ENCODE measurements at regions not wholly inside any gene's neighbourhood (a gene's known extent, or its start where the extent isn't known, plus 50 kb on each side); places are given as distances from the start of the nearest gene placed in this dataset.

DNA sequence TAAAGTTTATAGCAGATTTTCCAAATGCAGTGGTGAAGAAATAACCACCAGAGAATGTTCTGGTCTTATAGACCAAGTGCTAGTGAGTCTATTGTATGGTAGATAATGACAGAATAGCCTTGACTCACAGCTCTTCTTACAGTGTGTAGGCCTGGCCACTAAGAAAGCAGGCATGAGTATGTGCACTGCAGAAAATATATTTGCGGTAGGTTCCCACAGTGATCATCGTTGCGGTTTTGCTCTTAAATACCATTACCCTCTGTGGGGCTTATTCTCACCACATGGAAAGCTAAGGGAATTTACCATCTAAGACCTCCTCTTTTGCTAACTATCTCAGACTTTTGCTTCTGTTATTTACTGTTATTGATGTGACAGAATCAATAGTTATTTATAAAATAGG is 212.3 kb upstream of the SYNDIG1 start:
- no peak for DNase-seq

DNA sequence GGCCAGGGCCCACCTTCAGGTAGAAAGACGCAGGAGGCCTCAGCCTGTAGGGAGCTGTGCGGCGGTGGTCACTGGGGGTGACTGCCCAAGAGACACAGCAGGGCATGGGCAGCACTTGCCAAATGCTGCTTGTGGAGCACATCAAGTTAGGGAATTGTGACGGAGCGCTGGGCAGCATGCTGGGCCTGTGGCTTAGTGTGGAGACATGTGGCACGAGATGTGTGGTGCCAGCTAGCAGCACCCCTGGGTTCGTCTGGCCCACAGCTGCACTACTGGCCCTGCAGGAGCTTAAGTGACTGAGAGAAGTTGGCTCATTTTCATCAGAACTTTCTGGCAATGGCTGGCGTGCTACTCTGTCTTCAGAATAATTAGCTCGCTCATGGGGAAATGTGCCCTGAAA is 213.1 kb upstream of the SYNDIG1 start:
- no peak for DNase-seq

DNA sequence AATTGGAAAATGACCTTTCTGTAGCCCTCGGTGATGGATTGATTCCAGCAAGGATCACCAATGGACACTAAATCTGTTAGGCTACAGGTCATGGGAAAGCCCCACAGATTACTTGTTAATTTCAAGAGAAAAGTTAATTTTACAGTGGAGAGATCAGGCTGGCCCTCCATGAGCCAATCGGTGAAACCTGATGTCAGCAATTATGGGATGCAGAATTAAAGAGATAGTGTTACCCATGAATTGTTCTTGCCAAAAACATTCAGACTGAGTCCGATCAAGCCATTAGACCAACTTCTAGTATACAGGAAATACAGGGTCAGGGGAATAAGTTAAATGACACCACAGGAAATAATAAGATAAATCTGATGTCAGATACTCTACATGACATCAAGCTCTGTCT is 214.9 kb upstream of the SYNDIG1 start:
- no peak for DNase-seq

DNA sequence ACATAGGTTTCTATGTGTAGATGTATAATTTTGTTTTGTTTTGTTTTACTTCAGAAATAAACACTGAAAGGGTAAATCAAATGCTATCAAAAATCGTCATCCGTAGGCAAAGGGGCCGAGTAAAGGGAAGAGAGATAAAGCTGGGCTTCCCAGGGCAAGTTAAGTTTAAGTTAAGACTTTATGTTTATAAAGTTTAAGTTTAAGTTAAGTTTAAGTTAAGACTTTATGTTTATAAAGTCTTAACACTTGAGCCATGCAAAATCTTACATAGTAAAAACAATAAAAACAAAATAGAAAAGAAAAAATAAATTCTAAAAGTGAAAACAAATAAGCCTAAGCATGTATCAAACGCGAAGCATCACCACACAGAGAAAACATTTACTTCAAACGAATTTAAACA is 216.1 kb upstream of the SYNDIG1 start:
- no peak for DNase-seq

DNA sequence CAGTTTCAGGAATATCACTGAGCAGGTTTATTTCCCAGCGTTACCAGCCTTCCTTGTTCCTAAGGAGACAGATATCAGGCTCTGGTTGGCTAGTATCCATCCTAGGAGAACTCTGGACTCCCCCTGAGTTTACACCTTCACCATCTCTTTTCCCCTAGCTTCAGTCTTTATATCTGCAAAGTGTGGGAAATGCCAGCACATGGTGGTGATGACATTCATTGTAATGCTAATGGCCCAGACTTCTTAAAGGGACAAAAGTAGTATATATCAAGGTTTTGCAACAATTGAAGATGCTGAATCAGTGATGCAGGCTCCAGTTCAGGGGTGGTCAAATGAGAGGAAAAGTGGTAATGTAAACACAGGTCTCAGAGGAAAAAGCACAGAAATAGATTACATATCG is 224.3 kb upstream of the SYNDIG1 start:
- no peak for DNase-seq

DNA sequence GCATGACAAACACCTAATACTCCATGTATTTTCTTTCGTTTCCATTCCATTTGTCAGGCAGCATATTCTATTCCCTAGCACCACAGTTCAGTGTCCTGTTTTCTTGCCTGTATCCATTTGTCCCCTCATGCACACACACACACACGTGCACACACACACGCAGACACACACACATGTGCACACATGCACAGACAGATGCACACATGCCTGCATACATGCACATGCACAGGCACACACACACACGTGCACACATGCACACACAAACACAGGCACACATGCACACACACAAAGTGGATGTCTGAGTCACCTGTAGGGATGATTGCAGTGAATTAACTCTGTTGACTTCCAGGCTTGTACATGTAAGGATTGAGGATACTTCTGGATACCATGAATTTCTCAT is 226.7 kb upstream of the SYNDIG1 start:
- no peak for DNase-seq

DNA sequence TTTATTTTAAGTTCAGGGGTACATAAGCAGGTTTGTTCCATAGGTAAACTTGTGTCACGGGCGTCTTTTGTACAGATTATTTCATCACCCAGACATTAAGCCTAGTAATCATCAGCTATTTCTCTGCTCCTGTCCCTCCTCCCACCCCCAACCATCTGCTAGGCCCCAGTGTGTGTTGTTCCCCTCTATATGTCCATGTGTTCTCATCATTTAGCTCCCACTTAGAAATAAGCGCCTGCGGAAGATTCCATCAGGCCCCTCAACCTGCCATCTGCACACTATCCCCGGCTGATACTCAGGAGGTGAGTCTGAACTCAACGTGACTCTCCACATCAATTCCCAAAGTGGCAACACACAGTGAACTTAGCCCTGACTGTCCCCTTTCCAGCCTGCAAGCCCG is 228.0 kb upstream of the SYNDIG1 start:
- DNase-seq, result no peak

DNA sequence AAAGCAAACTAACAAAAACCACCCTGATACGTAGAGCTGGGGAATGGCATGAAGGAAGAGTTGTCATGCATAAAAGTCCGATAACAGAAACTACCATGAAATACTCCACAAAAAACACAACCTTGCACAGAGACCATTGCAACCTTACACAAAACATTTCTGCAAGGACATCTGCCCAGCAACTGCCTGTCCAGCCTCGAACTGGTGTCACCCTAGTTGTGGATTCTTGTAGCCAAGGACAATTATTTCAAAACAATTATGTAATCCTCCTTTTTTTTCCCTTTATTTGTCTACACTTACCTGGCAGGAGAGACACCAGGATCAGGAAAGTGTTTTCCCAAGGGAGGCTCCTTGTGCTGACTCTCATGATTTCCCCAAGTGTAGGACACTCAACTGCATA is 232.5 kb upstream of the SYNDIG1 start:
- no peak for DNase-seq

DNA sequence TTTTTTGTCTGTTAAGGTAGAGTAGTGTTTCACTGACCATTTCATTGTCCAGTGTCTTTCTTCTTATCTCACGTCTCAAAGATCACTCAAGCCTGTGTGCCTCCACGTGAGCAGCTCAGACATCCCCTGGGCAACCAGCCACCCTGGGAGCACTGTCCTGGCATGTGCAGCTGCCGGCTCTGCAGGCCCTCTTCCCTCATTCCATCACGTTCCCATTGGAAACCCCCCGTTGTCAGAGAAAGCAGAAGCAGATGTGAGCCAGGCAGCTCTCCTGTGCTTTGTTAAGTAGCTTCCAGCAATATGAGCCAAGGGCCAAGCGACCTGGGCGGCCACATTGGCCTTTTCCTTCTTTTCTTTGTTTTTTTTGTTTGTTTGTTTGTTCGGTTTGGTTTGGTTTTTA is 233.2 kb upstream of the SYNDIG1 start:
- peak in 1 of 14 donors; percentile 2 for DNase-seq

DNA sequence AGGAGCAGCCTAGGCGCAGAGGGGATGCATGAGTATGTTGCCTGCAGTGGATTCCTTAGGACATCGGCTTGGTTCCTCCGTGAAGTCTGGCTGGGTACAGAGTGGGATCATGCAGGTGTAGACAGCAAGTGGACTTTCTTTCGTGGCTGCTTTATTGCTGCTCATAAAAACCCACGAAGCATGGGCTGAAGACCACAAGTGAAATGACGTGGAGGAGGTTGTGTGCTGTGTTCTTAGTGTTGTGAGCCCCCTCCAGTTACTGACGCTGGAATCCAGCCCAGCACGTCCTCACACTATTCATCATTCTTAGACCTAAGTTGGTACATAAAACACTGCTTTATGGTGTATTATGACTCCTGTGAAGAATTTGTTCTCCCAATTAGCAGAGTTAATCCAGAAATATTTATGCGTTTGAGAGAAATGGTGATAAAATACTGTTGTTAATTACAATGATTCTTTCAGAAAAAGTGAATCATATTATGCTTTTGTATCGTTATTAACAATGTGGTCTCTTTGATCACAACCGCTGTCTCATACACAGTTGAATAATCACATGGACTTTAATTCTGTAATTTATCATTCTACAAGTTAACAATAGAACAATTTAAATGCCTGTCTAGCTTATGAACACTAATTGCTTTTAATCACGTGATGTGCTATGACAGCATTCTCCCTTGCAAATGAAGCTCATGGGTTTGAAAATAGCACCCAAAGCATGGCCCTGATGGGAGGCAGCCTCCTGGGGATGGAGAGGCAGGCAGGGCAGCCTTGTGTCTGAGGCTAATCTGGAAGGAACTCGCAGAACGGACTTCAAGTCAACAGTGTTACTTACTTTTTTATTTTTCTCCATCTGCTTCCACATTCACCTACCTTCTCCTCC is 233.9 kb upstream of the SYNDIG1 start:
- DNase-seq, result peak in 2 of 14 donors; percentile 1 to 8

DNA sequence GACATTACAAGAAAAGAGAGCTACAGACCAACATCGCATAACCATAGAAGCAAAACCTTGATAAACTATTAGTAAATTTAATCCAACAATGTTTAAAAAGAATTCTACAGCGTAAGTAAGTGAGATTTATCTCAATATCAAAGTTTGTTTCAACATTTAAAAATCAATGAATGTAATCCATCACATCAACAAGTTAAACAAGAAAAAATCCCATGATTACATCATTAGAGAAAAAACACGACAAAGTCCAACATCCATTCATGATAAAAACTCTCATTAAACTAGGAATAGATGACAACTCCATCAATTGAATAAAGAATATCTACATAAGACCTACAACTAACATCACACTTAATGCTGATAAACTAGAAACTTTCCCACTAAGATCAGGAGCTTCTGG is 239.0 kb upstream of the GGTLC1 start:
- DNase-seq, result no peak

DNA sequence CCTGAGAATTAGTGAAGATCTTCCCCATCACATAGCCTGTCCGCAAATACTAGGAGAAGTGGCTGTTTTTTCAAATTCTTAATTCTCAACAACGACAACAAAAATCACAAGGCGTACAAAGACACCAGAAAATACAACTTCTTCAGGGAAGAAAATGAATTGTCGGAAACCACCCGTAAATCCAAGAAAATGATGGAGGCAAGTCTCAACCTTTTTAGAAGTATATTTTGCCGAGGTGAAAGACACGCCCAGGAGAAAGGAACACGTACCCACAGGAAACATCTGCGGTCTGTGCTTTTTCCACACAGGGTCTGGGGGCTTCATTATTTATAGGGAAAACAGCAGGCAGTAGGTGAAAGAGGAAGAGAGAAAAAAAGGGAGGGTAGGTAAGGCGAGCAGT is 223.9 kb upstream of the GGTLC1 start:
- no peak for DNase-seq

DNA sequence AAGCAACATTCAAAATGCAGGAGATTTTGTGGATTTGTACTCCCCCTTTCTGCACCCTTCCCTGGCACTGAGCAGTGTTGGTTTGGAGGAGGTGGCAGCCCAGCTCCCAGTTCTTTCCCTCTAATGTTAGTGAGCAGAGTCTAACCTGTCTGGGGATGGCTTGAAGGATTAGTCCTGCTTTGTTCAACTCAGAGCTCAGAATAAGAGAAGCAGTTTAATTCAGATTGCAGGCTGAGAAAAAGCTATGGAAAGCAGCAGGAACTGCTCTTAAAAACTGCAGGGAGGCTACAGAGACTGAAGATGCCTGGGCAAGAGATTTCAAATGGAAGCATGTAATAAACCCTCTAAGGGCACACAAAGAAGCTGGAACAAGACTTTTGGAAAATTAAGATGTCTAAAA is 223.4 kb upstream of the GGTLC1 start:
- no peak for DNase-seq

DNA sequence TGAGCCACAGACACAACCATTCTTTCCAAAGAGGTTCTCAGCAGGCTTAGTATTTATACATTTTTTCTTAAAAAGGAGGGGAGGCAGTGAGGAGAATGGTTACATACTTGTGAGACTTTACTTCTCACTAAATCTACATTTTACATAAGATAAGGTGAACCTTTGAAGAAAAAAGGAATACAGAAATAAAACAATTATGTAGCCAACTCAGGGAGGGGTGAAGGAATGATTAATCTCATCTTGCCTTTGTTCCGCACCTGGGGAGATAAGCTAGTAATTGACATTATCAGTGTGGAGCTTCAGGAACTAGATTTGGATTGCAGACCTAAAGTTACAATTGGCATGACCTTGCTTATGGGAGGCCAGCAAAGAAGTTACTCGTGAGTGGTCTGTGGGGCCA is 221.8 kb upstream of the GGTLC1 start:
- DNase-seq, result no peak

DNA sequence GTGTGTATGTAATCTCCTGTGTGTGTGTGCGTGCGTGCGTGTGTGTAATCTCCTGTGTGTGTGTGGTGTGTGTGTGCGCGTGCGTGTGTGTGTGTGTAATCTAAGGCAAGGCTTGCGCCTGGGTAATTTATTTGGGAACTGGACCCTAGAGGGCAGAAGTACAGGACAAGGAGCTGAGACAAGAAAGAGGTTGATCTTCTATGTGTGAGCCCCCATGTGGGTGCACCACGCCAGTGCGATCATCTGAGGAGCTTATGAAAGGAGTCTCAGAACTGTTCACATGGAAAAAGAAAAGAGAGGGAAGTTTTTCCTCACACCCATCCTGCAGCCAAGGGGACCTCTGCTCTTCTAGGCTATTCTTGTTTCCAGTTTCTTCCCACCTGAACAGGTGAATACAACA is 220.1 kb upstream of the GGTLC1 start:
- DNase-seq, result no peak

DNA sequence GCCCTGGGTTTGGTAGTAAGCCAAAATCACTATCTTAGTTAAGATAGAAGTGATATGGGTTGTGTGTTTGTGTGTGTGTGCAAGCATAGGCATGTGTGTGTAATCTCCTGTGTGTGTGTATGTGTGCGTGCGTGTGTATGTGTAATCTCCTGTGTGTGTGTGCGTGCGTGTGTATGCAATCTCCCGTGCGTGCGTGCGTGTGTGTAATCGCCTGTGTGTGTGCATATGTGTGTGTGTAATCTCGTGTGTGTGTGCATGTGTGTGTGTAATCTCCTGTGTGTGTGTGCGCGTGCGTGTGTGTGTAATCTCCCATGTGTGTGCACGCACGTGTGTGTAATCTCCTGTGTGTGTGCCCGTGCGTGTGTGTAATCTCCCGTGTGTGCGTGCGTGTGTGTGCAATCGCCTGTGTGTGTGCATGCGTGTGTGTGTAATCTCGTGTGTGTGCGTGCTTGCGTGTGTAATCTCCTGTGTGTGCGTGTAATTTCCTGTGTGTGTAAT is 219.3 kb upstream of the GGTLC1 start:
- no peak for DNase-seq

DNA sequence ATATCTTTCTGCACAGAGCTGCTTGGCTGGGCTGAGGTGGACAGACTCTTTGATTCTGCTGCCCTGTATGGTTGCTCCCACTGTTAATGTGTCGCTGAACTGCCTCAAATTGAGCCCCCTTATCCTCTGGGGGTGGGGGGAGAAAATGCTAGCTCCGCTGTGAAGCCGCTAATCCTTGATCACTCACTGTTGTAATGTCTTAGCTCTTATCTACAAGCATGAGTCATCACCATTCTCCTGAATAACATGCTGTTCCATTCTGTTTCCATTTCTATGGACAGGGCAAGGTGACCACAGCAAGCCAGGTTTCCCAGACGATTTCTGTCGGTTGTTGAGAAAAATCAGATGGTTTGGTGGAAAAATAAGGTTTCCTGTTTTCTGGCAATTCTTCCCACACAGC is 218.4 kb upstream of the GGTLC1 start:
- DNase-seq, result no peak

DNA sequence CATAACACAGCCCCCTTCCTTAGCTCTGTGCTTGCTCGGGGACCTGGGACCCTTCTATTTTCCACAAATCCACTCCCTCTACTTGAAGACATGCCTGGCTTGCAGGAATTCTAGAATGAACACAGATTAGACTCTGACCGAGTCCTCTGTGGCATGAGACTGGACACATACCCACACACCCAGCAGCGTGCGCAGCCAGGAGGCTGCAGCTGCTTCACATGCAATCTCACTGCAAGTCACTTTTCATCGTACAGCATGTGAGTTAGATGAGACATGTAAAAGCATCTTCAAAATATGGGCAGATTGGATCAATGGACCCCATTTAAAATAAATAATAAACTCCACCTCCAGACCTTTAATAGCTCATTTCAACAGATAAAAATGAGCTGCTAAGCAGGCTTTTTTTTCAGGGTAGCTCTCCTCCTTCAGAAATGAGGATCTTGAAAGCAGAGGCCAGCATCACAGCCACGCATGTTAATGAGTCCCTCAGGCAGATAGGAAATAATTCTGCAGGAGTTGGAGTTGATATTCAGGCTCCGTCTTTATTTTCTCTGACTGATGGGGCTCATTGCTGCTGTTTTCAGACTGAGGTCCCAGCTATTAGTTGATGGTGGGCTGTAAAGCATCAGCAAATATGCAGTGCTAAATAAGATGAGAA is 215.1 kb upstream of the GGTLC1 start:
- DNase-seq, result no peak

DNA sequence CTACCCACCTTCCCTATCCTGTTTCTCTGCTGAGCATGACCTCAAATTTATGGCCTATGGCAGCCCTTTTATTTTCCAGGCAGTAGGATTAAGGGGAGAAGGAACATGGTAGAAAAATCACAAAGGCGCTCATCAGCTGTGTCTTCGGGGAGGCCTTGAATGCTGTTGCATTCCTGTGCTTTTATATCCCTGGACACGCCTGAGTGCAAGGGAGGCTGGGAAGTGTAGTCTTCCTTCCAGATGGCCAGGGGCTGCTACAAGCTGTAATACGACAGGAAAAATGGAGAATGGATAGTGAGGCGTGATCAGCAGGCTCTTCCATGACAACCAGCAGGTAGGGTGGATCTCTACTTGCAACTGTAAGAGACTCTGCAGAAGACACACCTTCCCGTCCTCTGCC is 210.9 kb upstream of the GGTLC1 start:
- no peak for DNase-seq

DNA sequence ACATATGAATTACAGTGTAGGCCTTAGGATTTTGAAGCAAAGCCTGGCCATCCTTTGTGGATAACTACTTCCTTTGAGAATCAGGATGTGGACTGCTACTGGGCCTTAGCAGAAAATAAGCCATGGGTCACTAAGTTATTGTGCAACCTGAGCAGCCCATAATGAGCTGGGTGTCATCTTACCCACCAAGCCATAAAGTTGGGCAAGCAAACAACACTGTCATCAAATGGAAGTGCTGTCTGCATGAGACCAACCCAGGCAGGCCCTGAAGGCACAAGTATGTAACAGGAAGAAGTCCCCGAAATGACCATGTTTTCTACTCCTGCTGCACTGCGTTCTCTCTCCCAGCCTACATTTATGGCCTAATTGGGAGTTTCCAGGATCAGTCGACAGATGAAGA is 205.6 kb upstream of the GGTLC1 start:
- no peak for DNase-seq

DNA sequence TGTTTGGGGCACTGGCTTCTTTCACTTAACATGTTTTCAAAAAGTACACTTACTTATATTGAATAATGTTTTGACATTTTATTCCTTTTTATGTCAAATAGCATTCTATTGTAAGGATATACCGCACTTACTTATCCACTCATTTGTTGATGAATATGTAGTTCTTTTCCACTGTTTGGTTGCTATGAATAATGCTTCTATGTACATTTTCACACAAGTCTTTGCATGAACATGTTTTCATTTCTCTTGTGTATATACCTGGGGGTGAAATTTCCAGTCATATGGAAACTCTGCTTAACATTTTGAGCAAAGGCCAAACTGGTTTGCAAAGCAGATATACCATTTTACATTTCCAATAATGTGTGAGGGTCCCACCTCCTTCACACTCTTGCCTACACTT is 202.3 kb upstream of the GGTLC1 start:
- no peak for DNase-seq

DNA sequence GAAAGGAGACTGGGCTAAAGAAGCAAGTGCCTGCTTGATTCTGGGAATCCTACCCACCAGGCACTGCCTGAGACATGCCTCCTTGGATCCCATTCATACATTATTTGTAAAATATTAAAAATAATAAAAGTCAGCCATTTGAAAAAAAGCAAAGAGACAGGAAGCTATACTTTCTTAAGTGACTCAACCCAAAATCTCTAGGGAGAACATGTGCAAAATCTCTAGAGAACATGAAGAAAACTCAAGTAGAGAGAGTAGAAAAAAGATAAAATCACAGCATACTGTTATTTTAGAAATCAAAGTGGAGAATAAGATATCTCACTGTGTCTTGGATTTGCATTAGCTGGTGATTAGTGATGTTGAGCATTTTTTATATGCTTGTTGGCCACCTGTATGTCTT is 197.2 kb upstream of the GGTLC1 start:
- DNase-seq, result no peak

DNA sequence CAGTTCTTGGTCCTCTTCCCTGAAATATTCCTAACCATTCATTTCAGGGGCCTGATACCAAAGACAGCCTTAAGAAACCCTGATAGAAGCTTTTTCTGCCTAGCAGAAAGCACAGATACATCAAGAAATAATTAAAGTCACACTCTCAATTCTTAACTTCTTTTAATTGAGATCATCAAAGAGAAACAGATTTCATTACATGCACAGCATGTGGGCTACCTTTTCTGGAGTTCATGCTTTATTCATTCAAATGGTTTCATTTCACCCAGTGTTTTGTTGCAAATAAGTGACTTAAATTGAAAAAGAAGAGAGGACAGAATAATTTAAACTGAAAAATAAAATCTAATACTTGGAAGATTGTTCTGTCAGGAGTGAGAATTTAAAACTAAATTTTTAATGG is 192.6 kb upstream of the GGTLC1 start:
- no peak for DNase-seq

DNA sequence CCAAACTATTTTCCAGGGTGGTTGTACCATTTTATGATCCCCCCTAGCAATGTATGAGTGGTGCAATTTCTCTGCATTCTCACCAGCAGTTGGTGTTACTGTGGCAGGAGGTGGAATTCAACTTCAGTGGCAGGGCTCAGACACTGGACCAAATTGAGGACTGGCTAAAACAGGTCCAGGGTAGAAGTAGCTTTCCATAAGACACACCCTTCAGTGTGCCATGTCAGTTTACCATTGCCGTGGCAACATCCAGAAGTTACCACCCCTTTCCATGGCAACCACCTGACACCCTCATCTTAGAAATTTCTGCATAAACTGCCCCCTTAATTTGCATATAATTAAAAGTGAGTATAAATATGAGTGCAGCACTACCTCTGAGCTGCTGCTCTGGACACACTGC is 180.7 kb upstream of the GGTLC1 start:
- DNase-seq, result no peak
